ENCODE measurements at regions not wholly inside any gene's neighbourhood (a gene's known extent, or its start where the extent isn't known, plus 50 kb on each side); places are given as distances from the start of the nearest gene placed in this dataset.

DNA sequence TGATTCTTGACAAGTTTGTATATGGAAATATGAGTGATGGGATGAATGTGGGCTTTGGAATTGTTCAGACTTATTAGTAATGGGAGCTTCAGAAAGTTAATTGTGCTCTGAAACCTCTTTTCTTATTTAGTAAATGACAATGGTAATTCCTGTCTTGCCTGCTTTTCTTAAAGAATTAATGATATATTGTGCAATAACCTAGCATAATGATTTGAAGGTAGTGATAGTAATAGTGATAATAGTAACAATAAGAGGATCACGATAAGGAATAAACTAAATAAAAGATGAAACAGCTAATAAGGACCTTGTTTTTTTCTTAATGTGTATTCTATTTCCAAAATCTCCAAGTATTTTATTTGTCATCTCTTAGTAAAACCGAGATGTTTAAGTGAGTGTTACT lies 245.0 kb upstream of the CPHXL start:
- TF ChIP-seq GATA2 (IDR thresholded peaks at IDR 0.05; ENCODE audit: low read depth, low read length) = no peak
- TF ChIP-seq GATA3 (IDR thresholded peaks at IDR 0.05; ENCODE audit: low read depth, low read length) = no peak

DNA sequence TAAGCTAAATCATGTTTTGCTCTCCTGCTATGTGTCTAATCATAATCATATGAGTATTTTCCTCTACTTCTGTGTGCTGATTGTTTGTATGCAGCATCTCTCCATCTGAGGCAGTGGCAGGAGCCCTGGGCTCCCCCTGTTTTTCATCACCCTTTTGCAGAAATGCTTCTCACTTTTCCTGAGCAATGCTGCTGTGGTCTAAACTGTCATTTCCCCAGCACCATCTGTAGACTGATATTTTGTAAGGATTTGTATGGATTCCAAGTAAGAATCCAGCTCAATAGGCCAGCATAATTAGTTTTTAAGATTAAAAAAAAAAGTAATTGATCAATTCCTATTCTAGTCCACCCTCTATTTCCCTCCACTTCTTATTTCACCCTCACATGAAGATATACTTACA lies 257.0 kb upstream of the CPHXL start:
- TF ChIP-seq GATA3 (IDR thresholded peaks at IDR 0.05; ENCODE audit: low read depth, low read length) (no peak), GATA2 (IDR thresholded peaks at IDR 0.05; ENCODE audit: low read depth, low read length) (no peak)

DNA sequence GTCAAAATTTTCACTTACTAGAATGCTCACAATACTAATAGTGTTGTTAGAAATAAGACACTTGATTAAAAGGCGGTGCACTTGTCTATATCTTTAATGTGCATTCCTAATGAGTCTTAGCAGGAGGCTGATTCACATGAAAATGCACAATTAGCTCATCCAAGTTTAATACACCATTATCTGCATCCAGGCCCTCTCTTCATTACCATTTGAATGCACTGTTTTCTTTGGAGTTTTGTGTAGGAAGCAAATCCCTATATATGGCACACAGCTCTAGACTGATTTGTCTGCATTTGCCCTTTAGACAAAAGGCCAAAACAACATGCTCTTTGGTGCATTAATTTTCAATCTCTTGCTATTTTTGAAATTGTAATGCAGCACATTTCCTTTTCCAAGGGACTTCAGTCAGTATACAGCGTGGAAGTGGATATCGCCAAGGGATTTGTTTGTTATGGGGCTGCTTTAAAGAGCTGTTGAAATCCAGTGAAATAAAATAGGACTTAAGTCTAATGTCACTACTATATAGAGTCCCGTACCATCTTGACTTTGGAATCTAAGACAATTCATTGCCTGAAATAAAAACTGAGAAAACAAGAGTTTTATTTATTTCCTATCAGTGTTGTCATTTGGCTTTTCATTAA lies 257.6 kb upstream of the CPHXL start:
- TF ChIP-seq GATA2 (IDR thresholded peaks at IDR 0.05; ENCODE audit: low read depth, low read length) (no peak), GATA3 (IDR thresholded peaks at IDR 0.05; ENCODE audit: low read depth, low read length) (no peak)

DNA sequence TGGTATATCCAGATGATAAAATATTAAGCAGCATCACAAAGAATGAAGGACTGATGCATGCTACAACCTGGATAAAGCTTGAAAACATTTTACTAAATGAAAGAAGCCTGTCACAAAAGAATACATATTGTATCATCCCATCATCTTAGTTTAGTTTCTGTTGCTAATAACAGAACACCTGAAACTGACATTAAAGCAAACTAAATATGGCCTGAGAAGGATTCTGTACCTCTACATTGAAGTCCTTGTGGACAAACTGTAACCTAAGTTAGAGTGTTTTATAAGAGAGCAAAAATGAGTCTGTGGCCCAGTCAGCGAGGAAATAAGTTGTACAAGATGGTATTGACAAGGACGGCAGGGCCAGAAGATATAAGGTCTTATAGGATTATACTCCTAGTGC lies 261.0 kb upstream of the CPHXL start:
- TF ChIP-seq GATA2 (IDR thresholded peaks at IDR 0.05; ENCODE audit: low read depth, low read length) (no peak), GATA3 (IDR thresholded peaks at IDR 0.05; ENCODE audit: low read depth, low read length) (no peak)

DNA sequence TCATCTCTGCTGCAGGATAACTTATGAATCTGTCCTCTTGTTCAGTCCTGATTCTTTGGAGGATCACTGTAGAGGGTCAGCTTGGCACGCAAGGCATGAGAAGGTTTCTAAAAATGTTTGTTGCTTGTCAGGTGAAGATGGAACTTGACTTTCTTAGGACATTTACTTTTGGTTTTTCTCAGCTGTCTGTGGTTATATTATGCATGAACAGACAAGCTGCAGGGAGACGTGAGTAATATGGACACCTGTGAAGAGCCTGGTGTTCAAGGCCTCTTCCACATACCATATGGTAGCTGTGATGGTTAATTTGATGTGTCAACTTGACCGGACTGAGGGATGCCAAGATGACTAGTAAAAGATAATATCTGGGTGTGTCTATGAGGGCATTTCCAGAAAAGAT lies 270.2 kb upstream of the CPHXL start:
- TF ChIP-seq GATA3 (IDR thresholded peaks at IDR 0.05; ENCODE audit: low read depth, low read length) (no peak), GATA2 (IDR thresholded peaks at IDR 0.05; ENCODE audit: low read depth, low read length) (no peak)

DNA sequence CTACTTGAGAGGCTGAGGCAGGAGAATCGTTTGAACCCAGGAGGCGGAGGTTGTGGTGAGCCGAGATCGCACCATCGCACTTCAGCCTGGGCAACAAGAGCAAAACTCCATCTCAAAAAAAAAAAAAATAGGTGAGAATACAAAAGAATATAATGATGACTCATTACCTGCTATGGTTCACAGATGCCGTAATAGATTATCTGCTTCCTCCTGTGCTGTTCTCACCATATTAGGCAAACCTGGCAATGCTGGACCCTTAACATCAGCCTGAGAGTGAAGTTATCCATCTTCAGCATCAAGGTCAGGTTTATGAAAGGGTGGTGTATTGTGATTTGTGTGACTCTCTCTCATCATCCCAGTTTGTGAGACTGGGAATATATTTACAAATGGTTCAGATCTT lies 271.3 kb upstream of the CPHXL start:
- no peak for TF ChIP-seq GATA2 (IDR thresholded peaks at IDR 0.05; ENCODE audit: low read depth, low read length)

DNA sequence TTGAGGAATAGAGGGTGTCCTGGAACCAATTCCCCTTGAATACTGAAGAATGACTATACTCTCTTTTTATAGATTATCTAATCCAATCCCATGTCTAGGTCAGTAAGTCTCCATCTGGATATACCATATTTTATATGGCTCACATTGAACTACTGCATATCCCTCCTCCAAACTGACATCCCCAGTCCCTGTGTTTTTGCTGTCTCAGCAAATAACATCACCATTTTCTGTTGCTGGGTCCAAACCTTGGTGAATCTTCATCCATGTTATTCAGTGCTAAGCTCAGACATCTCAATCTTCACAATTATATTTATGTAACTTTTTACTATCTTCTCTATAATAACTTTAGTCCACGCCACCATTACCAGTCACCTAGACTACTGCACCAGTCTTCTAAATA lies 269.6 kb upstream of the CNTNAP4 start:
- TF ChIP-seq GATA2 (IDR thresholded peaks at IDR 0.05; ENCODE audit: low read depth, low read length) (no peak), GATA3 (IDR thresholded peaks at IDR 0.05; ENCODE audit: low read depth, low read length) (no peak)

DNA sequence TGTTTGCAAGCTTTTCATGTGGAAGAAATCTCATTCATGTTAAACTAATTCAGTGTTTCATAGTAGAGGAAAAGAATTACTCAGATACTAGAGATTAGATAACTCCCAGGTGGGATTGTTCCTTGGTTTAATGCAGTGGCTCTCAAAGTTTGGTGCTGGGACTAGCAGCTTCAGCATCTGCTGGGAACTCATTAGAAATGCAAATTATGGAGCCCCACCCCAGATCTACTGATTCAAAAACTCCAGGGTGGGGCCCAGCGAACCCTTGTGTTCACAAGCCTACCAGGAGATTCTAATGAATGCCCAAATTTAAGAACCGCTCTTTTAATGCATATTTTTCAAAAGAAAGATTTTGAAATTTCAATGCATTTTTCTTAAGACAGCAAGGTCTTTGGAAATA lies 253.4 kb upstream of the CNTNAP4 start:
- TF ChIP-seq GATA2 (IDR thresholded peaks at IDR 0.05; ENCODE audit: low read depth, low read length) (no peak), GATA3 (IDR thresholded peaks at IDR 0.05; ENCODE audit: low read depth, low read length) (no peak)

DNA sequence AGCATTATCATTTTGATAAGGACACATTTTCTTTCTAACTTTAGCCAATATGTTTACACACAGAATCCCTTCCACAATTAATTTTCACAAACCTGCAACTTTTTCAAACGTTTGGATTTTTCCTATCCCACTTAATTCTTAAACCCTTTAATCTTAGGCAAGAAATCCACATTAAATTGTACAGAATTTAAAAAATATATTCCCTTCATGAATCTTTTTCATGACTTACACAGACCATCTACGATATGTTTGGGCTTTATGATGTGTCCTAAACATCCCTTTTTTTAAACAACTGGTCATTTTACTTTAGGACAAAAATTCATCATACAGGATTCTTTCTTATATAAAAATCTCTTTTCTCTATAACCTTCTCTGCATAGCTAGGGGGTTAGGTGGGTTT lies 241.5 kb upstream of the CNTNAP4 start:
- no peak for TF ChIP-seq GATA2 (IDR thresholded peaks at IDR 0.05; ENCODE audit: low read depth, low read length)
- no peak for TF ChIP-seq GATA3 (IDR thresholded peaks at IDR 0.05; ENCODE audit: low read depth, low read length)

DNA sequence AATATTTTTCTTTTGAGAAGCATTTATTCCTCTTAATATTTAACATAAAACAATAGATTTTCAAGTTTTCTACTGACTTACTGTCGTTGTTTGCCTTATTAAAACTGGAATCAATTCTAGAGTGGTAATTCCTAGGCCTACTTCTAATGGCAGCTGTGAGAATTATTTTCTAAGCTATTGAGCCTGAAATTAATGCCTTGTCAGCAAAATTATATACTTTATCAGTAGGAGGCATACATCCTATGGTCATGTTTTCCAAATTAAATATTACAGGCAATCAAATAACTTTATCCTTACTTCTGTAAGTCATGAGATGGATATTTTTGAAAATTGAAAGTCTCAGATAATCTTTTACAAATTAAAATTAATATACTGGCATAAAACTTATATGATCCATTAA lies 239.1 kb upstream of the CNTNAP4 start:
- no peak for TF ChIP-seq GATA2 (IDR thresholded peaks at IDR 0.05; ENCODE audit: low read depth, low read length)
- TF ChIP-seq GATA3 (IDR thresholded peaks at IDR 0.05; ENCODE audit: low read depth, low read length) = no peak

DNA sequence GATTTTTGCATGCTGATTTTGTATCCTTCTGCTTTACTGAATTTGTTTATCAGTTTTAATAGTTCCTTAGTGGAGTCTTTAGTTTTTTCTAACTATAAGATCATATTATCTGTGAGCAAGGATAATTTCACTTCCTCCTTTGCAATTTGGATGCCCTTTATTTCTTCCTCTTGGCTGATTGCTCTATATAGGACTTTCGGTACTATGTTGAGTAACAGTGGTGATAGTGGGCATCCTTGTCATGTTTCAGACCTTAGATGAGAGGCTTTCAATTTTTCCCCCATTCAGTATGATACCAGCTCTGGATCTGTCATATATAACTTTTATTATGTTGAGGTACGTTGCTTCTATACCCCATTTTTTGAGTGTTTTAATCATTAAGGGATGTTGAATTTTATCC lies 224.5 kb upstream of the CNTNAP4 start:
- TF ChIP-seq GATA2 (IDR thresholded peaks at IDR 0.05; ENCODE audit: low read depth, low read length) = no peak
- TF ChIP-seq GATA3 (IDR thresholded peaks at IDR 0.05; ENCODE audit: low read depth, low read length) = no peak

DNA sequence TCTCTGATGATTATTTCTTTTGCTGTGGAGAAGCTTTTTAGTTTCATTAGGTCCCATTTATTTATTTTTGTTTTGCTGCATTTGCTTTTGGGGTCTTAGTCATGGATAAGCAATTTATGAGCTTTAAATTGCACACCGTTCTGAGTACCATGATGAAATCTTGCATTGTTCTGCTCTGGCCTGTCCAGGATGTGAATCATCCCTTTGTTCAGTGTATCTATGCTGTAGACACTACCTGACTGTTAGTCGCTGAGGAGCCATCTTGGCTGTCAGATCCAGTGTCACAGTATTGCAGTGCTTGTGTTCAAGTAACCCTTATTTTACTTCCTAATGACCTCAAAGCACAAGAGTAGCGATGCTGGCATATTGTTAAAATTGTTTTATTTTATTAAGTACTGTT lies 218.0 kb upstream of the CNTNAP4 start:
- TF ChIP-seq GATA3 (IDR thresholded peaks at IDR 0.05; ENCODE audit: low read depth, low read length) = no peak
- TF ChIP-seq GATA2 (IDR thresholded peaks at IDR 0.05; ENCODE audit: low read depth, low read length) = no peak

DNA sequence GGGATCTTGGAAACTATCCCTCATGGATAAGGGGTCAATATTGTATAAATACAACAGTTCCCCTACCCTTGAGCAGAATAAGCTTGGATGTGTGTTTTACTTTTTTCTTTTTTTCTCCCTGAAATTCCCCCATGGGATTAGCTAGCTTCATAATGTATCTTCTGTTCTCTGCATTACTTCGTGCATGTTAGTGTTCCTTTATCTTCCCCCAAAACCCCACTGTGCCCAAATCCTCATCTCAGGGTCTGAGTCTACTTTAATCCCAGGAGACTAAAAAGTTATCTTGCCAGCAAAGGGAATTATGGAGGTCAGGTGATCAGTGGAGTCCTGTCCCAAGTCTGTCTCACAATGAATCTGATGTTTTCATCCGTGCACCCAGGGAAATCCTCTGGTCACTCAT lies 217.5 kb upstream of the CNTNAP4 start:
- no peak for TF ChIP-seq GATA2 (IDR thresholded peaks at IDR 0.05; ENCODE audit: low read depth, low read length)
- no peak for TF ChIP-seq GATA3 (IDR thresholded peaks at IDR 0.05; ENCODE audit: low read depth, low read length)

DNA sequence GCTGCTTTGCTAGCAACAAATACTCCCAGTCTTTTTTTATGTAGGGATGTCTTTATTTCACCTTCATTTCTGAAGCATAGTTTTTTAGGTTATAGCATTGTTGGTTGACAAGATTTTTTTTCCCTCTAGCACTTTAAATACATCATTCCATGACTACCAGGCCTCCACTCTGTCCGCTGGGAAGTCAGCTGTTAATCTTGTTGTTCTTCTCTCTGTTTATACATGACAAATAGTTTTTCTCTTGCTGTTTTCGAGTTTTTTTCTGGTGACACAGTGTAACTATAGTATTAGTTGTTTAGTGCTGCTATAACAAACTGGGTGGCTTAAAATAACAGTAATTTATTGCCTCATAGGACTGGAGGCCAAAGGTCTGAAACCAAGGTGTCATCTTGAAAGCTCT lies 205.5 kb upstream of the CNTNAP4 start:
- no peak for TF ChIP-seq GATA3 (IDR thresholded peaks at IDR 0.05; ENCODE audit: low read depth, low read length)
- no peak for TF ChIP-seq GATA2 (IDR thresholded peaks at IDR 0.05; ENCODE audit: low read depth, low read length)

DNA sequence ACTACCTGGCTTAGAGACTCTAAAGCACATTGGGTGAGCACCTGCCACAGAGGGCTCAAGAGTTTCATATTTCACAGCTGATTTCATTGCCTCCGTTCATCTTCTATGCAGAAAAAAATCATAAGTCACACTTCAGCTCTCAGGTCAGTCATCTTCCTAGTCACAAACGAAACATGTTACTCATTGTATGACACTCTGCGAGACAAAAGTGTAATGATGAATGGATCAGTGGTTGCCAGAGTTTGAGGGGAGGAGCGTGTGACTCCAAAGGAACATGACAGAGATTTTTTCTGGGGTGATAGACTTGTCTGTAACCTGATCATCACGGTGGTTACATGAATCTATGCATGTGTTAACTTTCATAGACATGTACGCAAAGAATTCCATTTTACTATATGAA lies 195.2 kb upstream of the CNTNAP4 start:
- TF ChIP-seq GATA3 (IDR thresholded peaks at IDR 0.05; ENCODE audit: low read depth, low read length) = no peak
- TF ChIP-seq GATA2 (IDR thresholded peaks at IDR 0.05; ENCODE audit: low read depth, low read length) = no peak

DNA sequence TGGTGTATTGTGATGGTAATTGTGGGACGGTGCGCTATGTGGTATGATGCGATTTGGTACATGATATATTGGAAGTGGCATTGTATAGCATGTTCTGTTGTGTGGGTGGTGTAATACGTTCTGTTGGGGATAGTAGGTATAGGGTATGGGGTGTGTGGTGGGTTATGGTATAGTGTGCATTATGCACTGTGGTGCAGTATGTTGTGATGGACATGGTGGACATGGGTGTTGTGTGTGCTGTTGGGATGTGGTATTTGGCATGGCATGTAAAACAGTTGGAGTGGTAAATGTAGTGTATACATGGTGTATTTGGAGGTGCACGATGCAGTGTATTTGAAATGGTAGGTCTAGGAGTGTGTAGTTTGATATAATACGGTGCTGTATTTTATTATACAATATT lies 170.6 kb upstream of the CNTNAP4 start:
- TF ChIP-seq GATA3 (IDR thresholded peaks at IDR 0.05; ENCODE audit: low read depth, low read length) (no peak), GATA2 (IDR thresholded peaks at IDR 0.05; ENCODE audit: low read depth, low read length) (no peak)
